ENCODE measurements at regions not wholly inside any gene's neighbourhood (a gene's known extent, or its start where the extent isn't known, plus 50 kb on each side); places are given as distances from the start of the nearest gene placed in this dataset.
"Not testable (repeated sequence)": the region's sequence is repeated elsewhere in the genome, so short reads cannot be mapped to it uniquely, and the experiment has no call there.

DNA sequence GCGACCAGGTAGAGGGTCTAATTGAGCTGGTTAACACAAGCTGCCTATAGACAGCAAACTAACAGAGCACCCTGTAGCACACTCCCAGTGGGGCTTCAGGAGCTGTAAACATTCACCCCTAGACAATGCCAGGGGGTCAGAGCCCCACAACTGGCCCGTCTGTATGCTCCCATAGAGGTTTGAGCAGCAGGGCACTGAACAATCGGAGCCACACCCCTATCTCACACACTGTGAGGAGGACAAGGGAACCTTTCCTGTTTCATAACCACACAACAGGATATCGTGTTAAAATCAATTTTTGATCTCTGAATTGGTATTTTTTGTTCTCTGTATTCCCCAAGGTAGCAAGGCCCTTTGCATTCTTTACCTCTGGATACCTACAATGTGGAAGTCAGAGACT lies 266.1 kb downstream of the SPRY2 start:
- DNase-seq (ENCODE audit: low spot score) = no peak

DNA sequence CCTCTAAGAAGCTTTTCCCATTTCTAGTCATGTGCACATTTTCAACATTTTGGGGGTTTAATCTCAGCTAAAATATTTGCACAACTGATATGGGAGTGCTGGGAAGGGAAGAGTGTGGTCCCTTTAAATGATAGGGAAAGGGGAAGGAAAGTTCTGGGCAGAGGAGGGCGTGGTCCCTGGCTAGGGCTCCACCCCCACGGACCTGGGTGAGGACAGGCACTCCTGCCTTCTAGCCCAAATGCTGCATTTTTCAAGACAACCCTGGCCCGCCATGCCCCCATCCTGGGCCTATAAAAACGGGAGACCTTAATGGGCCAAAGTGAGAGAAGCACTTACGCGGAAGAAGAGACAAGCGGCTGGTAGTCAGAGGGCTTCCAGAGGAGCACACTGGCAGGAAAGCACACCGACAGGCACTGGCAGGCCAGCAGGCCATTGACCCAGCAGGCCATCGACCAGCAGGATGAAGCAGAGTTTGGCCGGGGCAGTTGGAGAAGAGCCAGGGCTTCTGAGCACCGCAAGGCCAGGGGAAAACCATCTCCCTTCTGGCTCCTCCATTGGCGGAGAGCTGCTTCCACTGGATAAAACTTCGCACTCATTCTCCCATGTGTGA lies 266.7 kb downstream of the SPRY2 start:
- DNase-seq (ENCODE audit: low spot score) = no peak

DNA sequence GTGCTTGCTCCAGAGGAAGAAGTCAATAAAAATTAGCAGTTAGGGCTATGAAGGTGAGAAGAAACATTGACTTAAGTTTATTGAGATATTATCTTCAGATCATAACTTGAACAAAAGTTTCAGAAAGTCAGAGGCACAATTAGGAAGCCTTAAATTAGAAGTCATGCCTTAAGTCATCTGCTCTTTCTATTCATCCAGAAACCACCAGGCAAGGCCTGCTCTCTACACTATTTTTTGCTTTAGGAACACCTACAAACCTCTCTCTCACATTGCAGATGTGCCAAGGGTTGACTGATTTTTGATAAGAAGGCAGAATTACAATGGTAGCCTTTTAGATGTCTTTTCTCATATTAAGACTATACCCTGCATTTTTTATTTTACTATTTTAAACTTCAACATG lies 268.7 kb downstream of the SPRY2 start:
- DNase-seq (ENCODE audit: low spot score) = no peak

DNA sequence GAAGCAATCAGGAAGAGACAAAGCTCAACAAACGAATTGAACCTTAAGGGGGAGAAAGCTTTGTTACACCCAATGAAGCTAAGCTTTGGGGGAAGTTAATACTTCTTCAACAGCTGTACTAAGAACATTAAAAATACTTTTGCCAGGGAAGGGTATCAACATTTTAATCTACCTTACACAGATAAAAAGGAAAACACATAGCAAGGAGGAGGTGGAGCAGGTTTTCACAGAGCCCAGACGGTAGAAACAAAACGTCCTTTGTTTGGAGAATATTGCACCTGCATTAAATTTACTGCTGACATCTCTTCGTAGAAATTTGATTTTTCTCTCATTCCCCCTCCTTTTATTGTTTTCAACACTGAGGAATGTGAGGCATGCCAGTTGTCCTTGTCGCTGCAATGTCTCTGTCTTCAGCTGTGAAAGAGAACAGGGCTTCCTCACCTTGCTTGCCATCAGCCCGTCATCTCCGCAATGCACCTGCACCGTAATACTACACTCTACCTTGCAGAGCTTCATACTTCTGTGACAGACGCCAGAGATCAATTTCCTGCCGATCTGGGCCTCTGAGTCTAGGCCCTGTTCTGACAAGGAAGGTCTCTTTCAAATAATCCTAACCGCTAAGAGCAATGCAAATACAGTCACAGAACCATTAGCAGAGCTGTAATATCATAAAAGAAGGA lies 270.8 kb downstream of the SPRY2 start:
- DNase-seq (ENCODE audit: low spot score) = no peak

DNA sequence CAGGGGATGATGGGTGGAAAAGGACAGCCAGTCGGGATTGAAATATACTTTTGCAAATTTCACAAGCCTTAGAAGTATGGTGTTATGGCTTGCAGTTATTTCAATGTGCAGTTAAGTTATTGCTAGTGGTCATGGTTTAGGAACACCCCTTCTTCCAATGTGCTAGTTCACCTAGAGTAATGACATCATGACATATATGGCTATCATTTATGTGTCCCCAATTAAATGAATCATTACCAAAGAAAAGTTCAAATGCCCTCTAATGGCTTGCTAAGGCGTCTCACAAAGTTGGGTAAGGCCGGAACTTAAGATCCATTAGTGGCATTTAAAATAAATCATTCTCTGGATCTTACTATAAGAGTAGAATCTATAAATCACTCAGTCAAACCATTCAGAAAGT lies 271.6 kb downstream of the SPRY2 start:
- no peak for DNase-seq (ENCODE audit: low spot score)

DNA sequence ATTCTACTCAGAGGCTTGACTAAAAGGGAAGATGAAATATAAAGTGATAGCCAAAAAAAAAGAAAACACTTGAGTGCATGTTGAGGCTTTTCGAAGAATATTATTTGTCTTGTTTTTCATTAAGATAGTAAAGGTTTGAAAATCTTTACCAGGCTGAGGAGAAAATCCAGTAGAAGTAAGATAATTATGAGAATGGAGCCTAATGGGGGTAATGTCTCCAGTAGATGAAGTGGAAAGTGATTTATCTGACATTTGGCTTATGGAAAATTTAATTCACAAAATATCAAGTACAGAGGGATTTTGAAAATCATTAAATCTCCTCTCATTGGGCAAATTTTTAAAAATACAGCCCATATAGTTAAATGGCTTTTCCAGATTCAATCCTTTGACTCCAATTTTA lies 274.9 kb downstream of the SPRY2 start:
- DNase-seq (ENCODE audit: low spot score) = no peak

DNA sequence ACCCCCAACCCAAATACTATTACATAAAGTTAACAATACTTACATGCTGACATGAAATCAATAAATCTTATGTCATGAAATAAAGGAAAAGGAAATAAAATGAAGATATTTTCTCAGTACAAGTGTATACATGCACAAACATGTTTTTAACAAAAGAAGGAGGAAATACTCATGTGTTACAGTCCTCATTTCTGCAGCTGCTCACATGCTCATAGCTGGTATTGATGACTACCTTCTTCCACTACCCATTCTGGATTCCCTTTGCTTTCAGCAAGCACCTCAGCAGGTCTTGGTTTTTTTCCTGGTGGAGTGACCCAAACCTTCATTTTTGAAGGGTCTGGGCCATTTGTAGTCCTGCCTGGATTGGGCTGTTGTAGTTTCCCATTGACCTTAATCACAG lies 278.5 kb downstream of the SPRY2 start:
- DNase-seq (ENCODE audit: low spot score) = not testable (repeated sequence)

DNA sequence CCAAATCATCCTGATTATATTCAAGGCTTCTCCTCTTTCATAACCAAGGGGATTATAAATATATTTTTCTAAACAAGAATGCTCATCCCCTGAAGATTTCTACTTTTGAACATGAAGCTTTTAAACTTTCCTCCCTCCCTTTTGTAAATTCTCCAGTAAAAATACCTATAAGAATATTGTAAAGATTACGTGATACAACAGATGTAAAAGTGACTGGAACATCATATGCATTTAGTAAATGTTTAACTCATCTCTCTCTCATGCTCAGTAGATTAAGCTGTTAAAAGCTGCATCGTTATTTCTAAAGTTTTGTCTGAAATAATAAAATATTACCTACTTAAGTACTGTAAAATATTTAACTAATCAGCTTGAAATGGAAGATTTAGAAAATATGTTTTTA lies 281.1 kb downstream of the SPRY2 start:
- no peak for DNase-seq (ENCODE audit: low spot score)

DNA sequence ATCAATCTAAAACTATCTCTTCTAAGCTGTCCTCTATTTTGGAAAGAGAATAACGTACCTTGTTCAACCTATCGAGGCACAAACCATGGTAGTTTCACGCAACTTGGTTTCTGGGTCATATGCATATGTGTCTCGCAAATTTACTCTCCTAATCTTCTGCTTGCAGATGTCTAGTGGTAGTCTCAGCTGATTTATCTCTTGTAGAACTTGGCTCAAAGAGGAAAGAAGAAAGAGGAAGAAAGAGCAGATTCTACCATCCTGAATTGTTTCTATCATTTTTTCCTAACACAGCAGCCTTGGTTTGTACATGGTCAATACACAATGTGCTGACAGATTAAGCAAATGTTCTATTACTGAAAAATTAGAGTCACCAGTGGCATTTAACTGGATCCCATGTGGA lies 282.3 kb downstream of the SPRY2 start:
- no peak for DNase-seq (ENCODE audit: low spot score)

DNA sequence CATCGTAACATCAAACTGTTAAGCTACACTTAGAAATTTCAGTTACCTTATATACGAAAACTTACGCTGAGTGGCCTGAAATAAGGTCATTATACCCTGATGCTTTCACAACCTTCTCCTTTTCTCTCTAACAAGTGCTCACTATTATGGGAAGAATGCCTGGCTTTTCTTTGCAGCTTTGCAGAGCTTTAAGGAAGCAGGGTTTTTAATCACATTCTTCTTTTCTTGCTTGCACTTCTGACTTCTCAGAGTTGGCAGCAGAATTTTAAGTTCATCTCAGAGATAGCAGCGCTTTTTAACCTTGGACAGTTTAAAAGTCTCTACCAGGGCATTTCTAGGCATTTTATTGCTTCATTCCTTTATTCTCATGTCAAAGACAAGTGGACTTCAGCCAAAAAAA lies 285.1 kb downstream of the SPRY2 start:
- DNase-seq (ENCODE audit: low spot score) = no peak

DNA sequence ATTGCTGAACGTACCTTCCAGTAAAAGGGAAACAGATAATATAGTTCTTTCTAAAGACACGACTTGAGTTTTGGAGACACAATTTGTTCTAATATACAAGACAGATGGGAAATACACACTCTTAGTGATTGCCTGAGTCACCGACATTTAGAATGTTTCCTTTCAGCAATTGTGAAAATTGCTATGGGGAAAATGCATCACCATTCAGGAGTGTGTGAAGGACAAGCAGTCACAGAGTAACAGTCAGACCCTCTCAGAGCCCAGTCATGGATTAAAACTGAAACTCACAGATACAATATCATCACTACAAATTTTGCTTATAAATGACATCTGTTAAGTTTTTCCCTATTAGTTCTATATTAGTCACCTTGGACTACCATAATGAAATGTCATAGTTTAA lies 286.1 kb downstream of the SPRY2 start:
- peak; percentile 11 for DNase-seq (ENCODE audit: low spot score)

DNA sequence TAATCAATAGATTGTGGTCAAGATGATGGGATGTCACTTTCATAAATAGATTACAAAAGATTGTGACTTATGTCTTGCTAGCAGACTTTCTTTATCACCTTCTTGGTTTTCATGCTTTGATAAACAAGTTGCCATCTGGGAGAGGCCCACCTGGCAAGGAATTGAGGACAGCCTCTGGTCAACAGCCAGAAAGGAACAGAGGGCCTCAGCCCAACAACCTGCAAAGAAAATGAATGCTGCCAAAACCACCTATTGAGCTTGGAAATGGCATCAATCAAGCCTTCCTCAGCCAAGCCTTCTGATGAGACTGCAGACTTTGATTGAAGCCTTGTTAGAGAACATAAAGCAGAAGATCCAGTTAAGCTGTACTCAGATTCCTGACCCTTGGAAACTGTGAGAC lies 288.6 kb downstream of the SPRY2 start:
- DNase-seq (ENCODE audit: low spot score) = no peak

DNA sequence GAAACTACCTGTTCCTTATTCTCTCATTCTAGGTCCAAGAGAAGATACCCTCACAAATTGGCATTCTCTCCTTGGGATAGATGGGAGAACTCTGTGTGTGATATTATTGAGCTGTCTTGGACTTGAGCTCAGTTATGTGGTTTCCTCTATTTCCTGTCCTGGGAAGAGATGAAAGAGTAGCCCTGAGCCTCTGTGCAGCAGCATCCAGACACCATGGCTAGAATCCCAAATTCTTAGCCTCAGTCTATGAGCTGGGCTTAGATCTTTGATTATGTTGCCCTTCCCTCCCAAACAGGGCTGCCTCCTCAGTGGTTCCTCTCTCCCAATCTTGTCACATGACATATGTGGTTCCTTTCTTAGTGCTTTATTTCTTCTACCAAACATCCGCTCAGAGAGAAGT lies 290.7 kb downstream of the SPRY2 start:
- peak; percentile 8 for DNase-seq (ENCODE audit: low spot score)

DNA sequence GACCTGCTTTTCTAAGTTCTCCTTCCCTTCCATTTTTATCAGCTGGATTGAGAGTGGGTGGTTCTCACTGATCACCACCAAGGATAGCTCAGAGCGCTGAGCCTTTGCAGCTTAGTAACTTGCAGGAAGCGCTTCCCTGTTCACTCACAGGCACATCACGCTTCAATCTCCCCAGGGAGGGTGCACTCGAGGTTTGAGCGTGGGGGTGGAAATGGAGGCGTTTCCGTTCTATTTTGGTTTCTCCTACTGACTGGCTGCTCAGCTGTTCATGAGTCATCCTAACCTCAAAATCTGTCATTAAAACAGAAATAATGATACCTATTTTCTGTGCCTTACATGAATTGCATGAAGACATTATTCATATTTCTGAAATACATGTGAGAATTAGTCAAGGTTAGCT lies 292.1 kb downstream of the SPRY2 start:
- peak; percentile 90 for DNase-seq (ENCODE audit: low spot score)

DNA sequence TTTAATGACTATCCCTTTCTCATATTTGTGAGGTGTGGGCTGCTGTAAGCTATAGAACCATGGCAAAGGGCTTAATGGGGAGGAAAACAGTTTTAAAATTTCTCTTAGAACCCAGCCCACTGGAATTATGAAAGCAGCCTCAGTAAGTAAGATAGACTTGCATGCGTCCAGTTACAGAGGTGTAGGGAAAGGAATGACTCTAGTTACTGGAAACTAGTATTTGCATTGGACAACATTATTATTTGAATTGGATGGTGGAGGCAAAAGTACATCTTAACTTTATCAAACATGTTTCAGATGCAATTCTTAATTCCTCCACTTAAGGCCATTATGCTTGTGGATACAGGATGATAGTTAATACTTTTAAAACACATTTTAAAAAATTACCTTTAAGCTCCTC lies 292.9 kb downstream of the SPRY2 start:
- DNase-seq (ENCODE audit: low spot score) = no peak

DNA sequence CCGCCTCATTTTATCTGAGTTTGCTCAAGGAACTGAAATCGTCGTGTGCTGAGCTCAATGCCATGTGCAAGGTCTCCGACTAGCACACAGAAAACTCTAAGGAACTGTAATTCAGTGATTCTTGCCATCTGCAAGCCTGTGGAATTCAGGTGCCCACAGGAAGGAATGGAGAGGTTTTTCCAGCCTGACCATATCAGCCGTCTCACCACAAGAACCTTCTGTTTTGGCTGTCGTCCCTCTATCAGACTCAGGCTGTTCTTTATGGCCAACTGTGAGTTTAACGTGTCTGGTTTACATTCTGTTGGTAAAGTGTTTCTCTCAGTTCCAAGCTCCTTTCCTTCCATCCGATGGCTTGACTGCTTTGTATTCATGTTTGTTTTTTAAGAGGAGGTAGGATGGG lies 293.5 kb downstream of the SPRY2 start:
- DNase-seq (ENCODE audit: low spot score) = no peak

DNA sequence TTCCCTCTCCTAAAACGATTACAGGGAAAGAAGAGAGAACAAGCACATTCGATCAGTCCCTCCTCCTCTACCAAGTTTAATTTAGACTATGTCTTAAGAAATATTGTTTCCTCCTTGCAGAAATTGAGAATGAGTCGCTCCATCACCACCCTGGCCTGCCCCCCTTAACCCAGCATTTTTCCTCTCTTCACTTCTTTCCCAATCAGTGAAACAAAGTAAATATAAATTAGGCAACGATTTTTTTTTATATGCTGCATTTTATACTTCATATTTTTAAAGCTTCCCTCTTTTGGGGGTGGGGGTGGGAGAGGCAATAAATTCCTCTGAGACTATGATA lies 300.0 kb downstream of the SPRY2 start:
- peak; percentile 38 for DNase-seq (ENCODE audit: low spot score)

DNA sequence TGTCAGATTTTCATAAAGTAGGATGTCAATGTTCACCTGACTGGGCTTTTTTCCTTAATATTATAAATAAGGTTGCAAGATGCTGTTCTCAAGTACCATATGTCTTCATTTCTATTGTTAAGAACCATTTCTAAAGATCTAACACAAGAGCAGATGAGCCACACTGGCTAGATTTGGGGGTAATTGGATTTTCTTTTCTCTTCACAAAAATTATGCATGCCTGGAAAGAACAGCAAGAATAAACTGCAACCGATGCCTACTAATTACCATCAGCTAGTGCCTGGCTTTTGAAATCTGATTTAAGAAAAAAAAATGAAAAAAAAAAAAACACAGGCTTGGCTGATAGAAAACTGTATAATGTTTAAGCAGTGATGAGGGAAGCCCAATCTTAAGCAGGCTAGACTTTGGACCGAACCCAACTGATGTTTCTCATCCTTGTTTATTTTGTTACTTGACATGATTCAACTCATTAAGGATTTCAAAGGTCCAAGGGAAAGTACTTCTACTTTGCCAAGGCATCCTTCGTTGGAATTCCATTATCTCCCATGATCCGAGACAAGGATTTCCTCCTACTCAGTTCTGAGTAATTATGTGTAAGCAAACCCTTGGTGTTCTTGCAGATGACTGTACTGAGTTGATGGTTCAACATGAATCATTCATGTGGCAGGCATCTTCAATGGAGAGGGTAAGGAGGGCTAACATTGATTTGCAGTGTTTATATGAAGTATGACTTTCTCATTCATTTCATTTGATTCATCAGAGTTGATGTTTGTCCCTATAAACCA lies 300.5 kb downstream of the SPRY2 start:
- DNase-seq (ENCODE audit: low spot score) = peak; percentile 63

DNA sequence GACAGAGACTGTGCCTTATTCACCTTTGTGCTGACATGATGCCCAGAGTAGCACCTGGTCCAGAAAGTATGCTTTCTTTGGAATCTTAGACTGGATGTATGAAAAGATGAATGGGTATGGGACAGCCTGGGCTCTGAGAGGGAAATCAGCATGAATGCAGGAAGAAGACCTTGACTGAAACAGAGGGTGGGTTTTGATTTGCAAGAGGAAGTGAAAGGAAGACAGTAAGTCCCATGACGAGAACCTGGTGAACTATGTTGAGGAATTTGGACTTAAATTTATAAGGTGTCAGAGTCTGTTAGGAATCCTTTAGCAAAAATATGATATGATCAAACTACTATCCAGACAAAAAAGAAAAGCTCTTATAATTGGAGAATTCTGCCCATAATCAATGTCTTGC lies 301.9 kb downstream of the SPRY2 start:
- DNase-seq (ENCODE audit: low spot score) = no peak

DNA sequence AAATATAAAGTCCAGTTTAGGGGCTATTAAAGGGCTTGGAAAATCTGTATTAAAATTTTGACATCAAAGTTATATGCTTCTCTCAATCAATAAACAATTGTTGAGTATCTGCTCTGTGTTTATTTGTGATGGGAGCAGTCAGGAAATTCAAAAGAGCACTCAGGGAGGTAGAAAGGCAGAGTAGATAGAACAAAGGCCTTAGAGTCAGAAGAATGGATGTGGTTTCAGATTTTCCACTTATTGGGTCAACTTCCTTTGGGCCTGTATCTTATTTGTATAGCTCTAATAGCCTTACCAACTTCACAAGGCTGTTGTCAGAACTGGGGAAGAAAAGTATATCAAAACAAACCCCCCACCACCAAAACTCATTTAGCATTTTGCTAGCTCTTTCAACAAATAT lies 302.6 kb downstream of the SPRY2 start:
- DNase-seq (ENCODE audit: low spot score) = no peak

DNA sequence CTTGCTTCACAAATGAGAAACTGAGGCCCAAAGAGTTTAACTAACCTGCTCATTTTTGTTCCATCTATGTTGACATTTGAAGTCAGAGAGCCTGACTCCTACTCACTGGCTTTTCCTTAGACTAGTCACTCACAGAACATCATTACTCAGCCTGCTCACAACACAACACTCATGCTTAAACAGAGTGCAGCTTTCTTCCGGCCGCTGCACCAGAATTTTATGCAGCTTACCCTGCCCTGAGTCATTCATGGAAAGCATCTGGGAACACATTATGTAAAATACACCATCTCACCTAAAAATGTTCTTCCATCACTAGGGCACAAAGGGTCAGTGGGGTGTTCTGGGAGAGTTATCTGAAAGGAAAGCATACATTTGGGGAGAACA lies 303.4 kb downstream of the SPRY2 start:
- DNase-seq (ENCODE audit: low spot score) = peak; percentile 68

DNA sequence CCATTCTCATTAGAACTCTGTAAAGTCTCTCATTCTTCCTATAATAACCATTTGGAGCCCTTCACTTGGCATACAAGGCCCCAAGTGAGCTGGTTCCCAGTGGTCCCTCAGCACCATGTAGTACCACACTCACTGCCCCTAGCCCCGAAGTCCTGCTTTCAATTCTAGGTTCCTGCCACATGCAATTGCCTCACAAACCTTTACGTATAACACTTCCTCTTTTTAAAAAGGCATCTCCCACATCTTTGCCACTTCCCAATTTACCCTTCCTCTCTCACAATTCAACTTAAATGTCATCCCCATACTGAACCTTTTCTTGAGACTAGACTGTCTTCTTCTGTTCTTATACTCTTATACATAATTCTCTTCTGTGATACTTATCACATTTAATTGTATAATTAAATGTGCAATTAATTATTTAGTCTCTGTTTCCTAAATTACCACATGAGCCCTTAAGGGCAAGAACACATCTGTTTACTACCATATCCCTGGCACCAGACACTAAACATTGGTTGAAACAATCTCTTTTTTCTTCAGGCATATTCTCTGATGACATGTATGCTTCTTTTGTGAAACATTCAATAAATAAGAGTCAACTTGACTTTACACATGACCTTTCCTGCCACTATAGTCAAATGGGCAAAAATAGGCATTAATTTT lies 304.0 kb downstream of the SPRY2 start:
- DNase-seq (ENCODE audit: low spot score) = no peak

DNA sequence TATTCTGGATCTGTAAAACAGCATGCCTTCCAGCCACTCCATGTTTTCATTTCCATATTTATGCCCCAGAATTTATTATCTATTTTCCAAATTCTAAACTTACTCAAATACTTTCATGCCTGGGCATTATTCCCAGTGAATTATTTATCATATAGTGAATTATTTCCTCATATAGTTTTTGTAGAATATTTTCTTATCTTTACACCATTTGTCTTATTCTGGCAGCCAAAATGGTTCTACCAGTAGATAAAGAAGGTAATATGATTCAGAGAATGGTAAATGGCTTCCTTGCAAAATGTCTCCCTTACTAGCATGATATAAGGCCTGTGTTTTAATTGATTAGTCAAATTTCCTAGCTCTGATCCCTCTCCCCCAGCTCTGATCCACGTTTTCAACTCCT lies 305.8 kb downstream of the SPRY2 start:
- no peak for DNase-seq (ENCODE audit: low spot score)
